GM18507 (cell line): ENCODE measurements at regions not wholly inside any gene's neighbourhood (a gene's known extent, or its start where the extent isn't known, plus 50 kb on each side); places are given as distances from the start of the nearest gene placed in this dataset.
A peak's percentile ranks its signal among the peaks of the same experiment; 100 is the strongest.
"Not testable (repeated sequence)": the region's sequence is repeated elsewhere in the genome, so short reads cannot be mapped to it uniquely, and the experiment has no call there.

ENCODE experiments used
- DNase-seq: peaks from one replicate; pipeline ENCODE4 v3.0.0; 2011; ENCODE audit warnings: low read depth; ENCODE audit not compliant: insufficient read length; ENCODE audit errors: extremely low spot score
- FAIRE-seq: peaks from 2 replicates; lab custom pipeline; 2011; peaks lifted over from hg19 to GRCh38; lab: Jason Lieb, UNC

DNA sequence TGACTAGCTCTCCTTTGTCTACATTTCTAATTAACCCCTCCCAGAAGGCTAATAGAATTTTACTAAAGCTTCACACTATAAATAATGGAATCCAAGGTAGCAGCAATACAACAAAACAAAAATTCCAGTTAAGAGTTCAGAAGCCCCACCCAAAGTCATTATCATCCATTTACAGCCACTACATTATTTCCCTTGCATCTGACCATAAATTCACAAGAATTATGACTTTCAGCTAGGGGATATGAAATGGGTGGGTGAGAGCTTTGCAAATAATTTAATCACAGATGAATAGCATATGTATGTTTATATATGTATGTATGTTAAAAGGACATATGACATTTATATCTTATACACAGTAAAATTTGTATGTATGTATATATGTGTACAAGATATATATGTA, 65.3 kb upstream of the PTGDR start:
- DNase-seq (no peak), FAIRE-seq (no peak)

- DNase-seq (no peak), FAIRE-seq (no peak)
Measured at GRCh38 chr14:52190337-52190931, 77.1 kb upstream of the PTGDR start.

- no peak for FAIRE-seq
Measured at GRCh38 chr14:52189325-52189724, 78.2 kb upstream of the PTGDR start.

DNA sequence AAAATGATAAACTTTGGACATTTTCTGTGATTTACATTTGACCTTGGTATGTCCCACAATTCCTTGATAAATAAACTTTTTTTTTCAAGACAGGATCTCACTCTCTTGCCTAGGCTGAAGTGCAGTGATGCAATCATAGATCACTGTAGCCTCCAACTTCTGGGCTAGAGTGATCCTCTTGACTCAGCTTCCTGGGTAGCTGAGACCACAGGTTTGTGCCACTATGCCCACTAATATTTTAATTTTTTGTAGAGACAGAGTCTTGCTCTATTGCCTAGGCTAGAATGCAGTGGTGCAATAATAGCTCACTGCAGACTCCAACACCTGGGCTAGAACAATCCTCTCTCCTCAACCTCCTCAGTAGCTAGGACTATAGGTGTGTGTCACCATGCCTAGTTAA, 79.1 kb upstream of the PTGDR start:
- DNase-seq (no peak), FAIRE-seq (no peak)

More at GRCh38 chr14:52189325-52189724, 78.2 kb upstream of the PTGDR start:
- DNase-seq = no peak

- no peak for FAIRE-seq
Measured at GRCh38 chr14:52185178-52185577, 82.3 kb upstream of the PTGDR start.

DNA sequence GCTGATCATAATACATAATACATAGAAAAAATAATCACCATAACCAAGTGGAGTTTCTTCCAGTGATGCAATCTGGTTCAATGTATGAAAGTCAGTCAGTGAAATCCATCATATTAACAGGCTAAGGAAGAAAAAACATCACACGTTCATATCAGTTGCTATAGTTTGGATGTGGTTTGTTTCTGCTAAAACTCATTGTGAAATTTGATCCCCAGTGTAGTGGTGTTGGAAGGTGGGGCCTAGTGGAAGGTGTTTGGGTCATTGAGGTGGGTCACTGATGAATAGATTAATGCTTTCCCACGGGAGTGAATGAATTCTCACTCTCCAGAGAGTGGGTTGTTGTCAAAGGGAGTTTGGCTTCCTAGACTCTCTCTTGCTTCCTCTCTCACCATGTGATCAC, 84.6 kb upstream of the PTGDR start:
- no peak for DNase-seq

More at GRCh38 chr14:52185178-52185577, 82.3 kb upstream of the PTGDR start:
- no peak for DNase-seq

GRCh38 chr14:52179141-52179790, 88.2 kb upstream of the PTGDR start:
- no peak for DNase-seq
- no peak for FAIRE-seq

More for the DNA sequence above, 84.6 kb upstream of the PTGDR start:
- FAIRE-seq = no peak

DNA sequence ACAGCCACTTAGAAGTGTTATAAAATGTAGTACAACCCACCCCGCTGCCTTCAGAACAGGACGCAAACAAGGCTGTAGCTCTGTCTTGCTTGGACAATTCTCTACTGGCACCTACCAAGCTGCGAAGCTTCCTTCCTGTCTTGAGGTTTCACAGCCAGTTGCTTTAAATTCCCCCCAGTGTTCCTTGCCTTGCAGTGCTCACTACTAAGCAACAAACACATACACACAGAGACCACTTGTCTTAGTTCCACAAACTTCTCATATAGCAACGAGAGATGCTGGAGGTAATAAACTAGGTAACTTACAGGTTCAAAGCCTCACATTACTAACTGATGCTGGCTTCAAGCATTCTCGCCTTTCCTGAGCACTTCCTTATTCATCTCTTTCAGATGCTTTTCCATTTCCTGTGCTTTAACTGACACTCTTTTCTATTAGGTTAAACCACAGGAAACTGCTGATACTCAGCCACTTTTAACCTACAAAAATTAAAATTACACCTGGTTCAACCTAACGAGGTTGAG, 91.5 kb upstream of the PTGDR start:
- FAIRE-seq = peak; percentile 86

GRCh38 chr14:52171932-52172331, 95.6 kb upstream of the PTGDR start:
- FAIRE-seq, DNase-seq: not testable (repeated sequence)

More for the DNA sequence above, 91.5 kb upstream of the PTGDR start:
- no peak for DNase-seq

DNA sequence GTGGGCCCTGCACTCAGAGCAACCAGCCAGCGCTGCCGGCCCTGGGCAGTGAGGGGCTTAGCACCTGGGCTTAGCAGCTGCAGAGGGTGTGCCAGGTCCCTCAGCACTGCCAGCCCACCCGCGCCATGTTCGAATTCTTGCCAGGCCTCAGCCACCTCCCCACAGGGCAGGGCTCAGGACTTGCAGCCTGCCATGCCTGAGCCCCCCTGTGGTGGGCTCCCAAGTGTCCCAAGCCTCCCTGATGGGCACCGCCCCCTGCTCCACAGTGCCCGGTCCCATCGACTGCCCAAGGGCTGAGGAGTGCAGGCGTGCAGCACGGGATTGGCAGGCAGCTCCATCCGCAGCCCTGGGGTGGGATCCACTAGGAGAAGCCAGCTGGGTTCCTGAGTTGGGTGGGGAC, 98.0 kb upstream of the NID2 start:
- FAIRE-seq (no peak), DNase-seq (no peak)

GRCh38 chr14:52155651-52156213, 86.9 kb upstream of the NID2 start:
- DNase-seq (no peak), FAIRE-seq (no peak)

GRCh38 chr14:52154992-52155650, 86.3 kb upstream of the NID2 start:
- no peak for DNase-seq
- peak; percentile 56 for FAIRE-seq

GRCh38 chr14:52153939-52154338, 85.1 kb upstream of the NID2 start:
- FAIRE-seq (no peak), DNase-seq (no peak)

- FAIRE-seq = no peak
- no peak for DNase-seq
Measured at GRCh38 chr14:52150162-52150561, 81.3 kb upstream of the NID2 start.

DNA sequence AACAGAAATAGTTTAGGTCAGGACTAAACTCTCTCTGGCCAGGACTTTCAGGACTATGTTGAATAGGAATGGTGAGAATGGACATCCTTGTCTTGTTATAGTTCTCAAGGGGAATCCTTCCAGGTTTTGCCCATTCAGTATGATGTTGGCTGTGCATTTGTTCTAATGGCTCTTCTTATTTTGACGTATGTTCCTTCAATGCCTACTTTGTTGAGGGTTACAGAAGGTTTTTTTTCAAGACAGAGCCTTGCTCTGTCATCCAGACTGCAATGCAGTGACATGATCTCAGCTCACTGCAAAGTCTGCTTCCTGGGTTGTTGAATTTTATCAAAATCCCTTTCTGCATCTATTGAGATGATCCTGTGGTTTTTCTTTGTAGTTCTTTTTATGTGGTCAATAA, 79.5 kb upstream of the NID2 start:
- DNase-seq (no peak), FAIRE-seq (no peak)

- FAIRE-seq = no peak
- no peak for DNase-seq
Measured at GRCh38 chr14:52146504-52146903, 77.6 kb upstream of the NID2 start.

- DNase-seq, FAIRE-seq: not testable (repeated sequence)
Measured at GRCh38 chr14:52144099-52144498, 75.2 kb upstream of the NID2 start.

- DNase-seq (no peak), FAIRE-seq (no peak)
Measured at GRCh38 chr14:52142504-52142903, 73.6 kb upstream of the NID2 start.

- DNase-seq = peak; percentile 29
- FAIRE-seq = peak; percentile 72
Measured at GRCh38 chr14:52131640-52132320, 62.9 kb upstream of the NID2 start.

GRCh38 chr14:52129721-52130120, 60.9 kb upstream of the NID2 start:
- no peak for FAIRE-seq
- DNase-seq = no peak
